AG04450 (cell line): ENCODE measurements at regions not wholly inside any gene's neighbourhood (a gene's known extent, or its start where the extent isn't known, plus 50 kb on each side); places are given as distances from the start of the nearest gene placed in this dataset.

Experiments used
- CTCF ChIA-PET: fragments of 300-600, 350-600 bp; formaldehyde crosslinking; extraction: SDS; loops from one replicate; lab custom pipeline; 2022; ENCODE audit warnings: antibody characterized with exemption, inconsistent platforms; lab: Charles Lee
- POLR2A ChIA-PET: fragments of 350-600 bp; formaldehyde crosslinking; extraction: SDS; loops from one replicate; lab custom pipeline; 2021; ENCODE audit warnings: antibody characterized with exemption, inconsistent platforms; lab: Yijun Ruan, JAX
- DNase-seq: peaks from one replicate; pipeline ENCODE4 v3.0.0-alpha.2; 2011; ENCODE audit warnings: low read depth, low spot score
- H3K27ac ChIP-seq: one replicate; pipeline ENCODE4 v1.5.1; 2012; ENCODE audit warnings: low read depth, low read length, control low read depth
- H3K27me3 ChIP-seq: one replicate; pipeline ENCODE4 v1.6.0; 2012; ENCODE audit warnings: low read length; ENCODE audit not compliant: control insufficient read depth, insufficient read depth
- H3K4me3 ChIP-seq: 2 replicates; pipeline ENCODE4 v1.5.1; 2011; ENCODE audit warnings: mild to moderate bottlenecking, low read depth, low read length, control low read depth
- H3K9me3 ChIP-seq: 2 replicates; pipeline ENCODE4 v1.5.1; 2012; ENCODE audit warnings: low read length; ENCODE audit not compliant: control insufficient read depth, insufficient read depth
- TF ChIP-seq, protein P1 (sequence below): IDR thresholded peaks from 2 replicates; pipeline ENCODE4 v1.5.1; 2011; ENCODE audit warnings: low read depth, low read length, control low read depth, inconsistent platforms

DNA sequence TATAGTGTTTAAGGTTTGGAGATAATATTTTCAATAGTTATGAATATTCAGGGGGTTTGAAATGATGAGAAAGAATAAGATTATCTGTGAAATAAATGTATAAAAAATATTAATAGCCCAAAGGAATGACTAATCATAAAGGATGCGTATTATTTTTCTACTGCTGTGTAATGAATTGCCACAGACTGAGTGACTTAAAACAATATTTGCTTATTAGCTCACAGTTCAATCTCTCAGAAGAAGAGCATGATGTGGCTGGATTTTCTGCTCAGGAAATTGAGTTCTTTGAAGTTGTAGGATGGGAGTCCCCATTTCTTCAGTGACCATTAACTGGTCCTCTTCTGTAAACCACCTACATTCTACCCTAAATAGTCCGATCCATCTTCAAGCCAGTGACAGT lies 1680.8 kb upstream of the AGA start:
- Histone ChIP-seq H3K27ac (no peak overlapping the region), H3K9me3 (no peaks in the 10 kb centered on the region), H3K4me3 (no peak overlapping the region), H3K27me3 (no peaks in the 10 kb centered on the region)
- POLR2A ChIA-PET: no interaction called here
- TF ChIP-seq, protein P1, sequence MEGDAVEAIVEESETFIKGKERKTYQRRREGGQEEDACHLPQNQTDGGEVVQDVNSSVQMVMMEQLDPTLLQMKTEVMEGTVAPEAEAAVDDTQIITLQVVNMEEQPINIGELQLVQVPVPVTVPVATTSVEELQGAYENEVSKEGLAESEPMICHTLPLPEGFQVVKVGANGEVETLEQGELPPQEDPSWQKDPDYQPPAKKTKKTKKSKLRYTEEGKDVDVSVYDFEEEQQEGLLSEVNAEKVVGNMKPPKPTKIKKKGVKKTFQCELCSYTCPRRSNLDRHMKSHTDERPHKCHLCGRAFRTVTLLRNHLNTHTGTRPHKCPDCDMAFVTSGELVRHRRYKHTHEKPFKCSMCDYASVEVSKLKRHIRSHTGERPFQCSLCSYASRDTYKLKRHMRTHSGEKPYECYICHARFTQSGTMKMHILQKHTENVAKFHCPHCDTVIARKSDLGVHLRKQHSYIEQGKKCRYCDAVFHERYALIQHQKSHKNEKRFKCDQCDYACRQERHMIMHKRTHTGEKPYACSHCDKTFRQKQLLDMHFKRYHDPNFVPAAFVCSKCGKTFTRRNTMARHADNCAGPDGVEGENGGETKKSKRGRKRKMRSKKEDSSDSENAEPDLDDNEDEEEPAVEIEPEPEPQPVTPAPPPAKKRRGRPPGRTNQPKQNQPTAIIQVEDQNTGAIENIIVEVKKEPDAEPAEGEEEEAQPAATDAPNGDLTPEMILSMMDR: no peak
- CTCF ChIA-PET: no interaction called here
- no peak for DNase-seq

DNA sequence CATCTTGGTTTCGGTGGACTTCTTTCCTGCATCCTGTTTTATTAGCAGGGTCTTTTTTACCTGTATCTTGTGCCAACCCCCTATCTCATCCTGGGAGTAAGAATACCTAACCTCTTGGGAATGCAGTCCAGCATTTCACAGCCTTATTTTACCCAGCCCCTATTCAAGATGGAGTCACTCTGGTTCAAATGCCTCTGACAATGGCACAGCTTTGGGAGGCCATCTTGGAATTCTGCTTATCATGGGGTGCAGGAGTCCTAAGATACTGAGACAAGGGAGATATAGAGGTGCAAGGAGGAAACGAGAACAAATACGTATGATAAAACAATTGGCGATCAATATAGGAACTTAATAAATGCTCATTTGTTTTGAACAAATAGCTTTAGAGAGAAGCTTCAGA lies 1682.2 kb upstream of the AGA start:
- CTCF ChIA-PET: no interaction called here

DNA sequence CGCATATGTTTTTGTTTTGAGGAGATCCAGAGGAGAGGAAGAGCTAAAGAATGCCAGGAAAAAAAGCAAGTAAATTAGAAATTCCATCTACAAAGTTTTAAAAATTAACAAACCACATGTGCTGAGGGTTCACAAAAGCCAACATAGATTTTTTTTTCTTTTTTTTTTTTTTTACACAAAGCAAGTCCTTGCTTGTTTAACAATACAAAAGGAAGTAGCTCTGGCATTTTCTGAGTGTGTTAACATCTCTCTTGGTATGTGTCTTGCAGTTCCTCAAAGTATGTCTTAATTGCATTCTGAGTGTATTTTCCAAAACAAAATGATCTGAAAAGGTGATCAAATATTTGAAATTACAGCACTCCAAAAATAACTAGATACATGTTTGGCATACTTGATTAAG lies 1682.7 kb upstream of the AGA start:
- POLR2A ChIA-PET: no interaction called here
- H3K27ac ChIP-seq: no peak overlapping the region
- H3K4me3 ChIP-seq: no peak overlapping the region
- TF ChIP-seq, protein P1: no peak
- no peak for DNase-seq
- no peaks in the 10 kb centered on the region for H3K27me3 ChIP-seq
- CTCF ChIA-PET: interaction anchor here (0.6 kb wide), 1 partner anchor 62 kb away, joined by 4 read pairs; no protein-coding TSS in a partner anchor
- no peaks in the 10 kb centered on the region for H3K9me3 ChIP-seq

More for the DNA sequence above, 1682.2 kb upstream of the AGA start:
- H3K27me3 ChIP-seq: no peaks in the 10 kb centered on the region
- no peak overlapping the region for H3K27ac ChIP-seq
- H3K4me3 ChIP-seq: no peak overlapping the region
- TF ChIP-seq, protein P1: no peak
- H3K9me3 ChIP-seq: no peaks in the 10 kb centered on the region
- no peak for DNase-seq
- POLR2A ChIA-PET: no interaction called here

DNA sequence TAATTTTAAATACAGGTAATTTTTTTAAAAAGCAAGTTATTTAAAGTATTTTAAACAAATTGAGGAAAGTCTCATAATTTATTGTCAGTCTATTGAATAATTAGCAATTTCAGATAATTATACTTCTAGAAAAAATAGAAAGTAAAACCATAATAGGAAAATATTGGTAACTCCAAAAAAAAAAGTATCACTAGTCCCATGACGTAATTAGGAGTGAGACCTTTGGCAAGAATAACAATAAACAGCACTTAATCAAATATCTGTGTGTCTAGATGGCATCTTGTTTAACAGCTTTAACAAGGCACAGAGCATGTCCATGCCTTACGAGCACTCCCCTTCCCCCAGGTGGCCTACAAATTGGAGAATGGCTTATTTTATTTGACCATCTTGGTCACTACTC lies 1683.6 kb upstream of the AGA start:
- ChIA-PET POLR2A (no interaction called here), CTCF (no interaction called here)
- Histone ChIP-seq H3K27ac (no peak overlapping the region), H3K9me3 (no peaks in the 10 kb centered on the region), H3K27me3 (no peaks in the 10 kb centered on the region), H3K4me3 (no peak overlapping the region)
- TF ChIP-seq, protein P1: no peak
- no peak for DNase-seq

DNA sequence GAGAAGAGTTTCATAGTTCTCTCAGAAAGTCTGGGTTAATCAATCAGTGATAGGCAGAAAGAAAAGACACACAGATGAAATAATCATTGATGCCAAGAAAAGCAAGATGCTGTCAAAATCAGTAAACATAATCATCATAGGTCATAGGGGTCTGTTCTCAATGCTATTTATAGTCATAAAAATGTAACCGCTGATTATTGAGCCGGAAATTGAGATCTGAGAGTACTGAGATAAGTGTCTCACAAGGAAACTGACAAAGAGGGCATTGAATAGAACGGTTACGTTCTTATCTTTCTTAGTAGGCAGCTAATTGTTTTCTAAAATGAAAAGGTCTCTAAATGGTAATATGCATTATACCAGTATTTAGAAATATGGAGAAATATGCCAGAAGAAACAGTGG lies 1686.1 kb upstream of the AGA start:
- ChIA-PET POLR2A (no interaction called here), CTCF (no interaction called here)
- Histone ChIP-seq H3K27me3 (no peaks in the 10 kb centered on the region), H3K4me3 (no peak overlapping the region), H3K9me3 (no peaks in the 10 kb centered on the region), H3K27ac (no peak overlapping the region)
- TF ChIP-seq, protein P1: no peak
- DNase-seq: no peak
